ENCODE measurements at regions not wholly inside any gene's neighbourhood (a gene's known extent, or its start where the extent isn't known, plus 50 kb on each side); places are given as distances from the start of the nearest gene placed in this dataset.
A peak's percentile ranks its signal among the peaks of the same experiment; 100 is the strongest.

- no peaks in the 10 kb centered on the region for H3K36me3 Mint-ChIP-seq (ENCODE audit: low read depth, unreplicated experiment)
- DNase-seq (ENCODE audit: low read depth) (no peak), FAIRE-seq (peak; percentile 55)
- Histone ChIP-seq H3K9me3 (ENCODE audit: insufficient read depth, low read depth, low read length) (no peaks in the 10 kb centered on the region), H3K79me2 (ENCODE audit: insufficient read depth, low read length) (no peaks in the 10 kb centered on the region), H3K36me3 (ENCODE audit: insufficient read depth, low read length) (no peaks in the 10 kb centered on the region), H3K9ac (ENCODE audit: low read length) (no peak overlapping the region), H3K27ac (ENCODE audit: low read depth, low read length) (no peak overlapping the region), H3K4me1 (ENCODE audit: insufficient read depth, low read length) (no peaks in the 10 kb centered on the region), H3K27me3 (ENCODE audit: insufficient read depth, low read length) (no peaks in the 10 kb centered on the region), H2AFZ (ENCODE audit: low read depth, low read length) (no peak overlapping the region), H3K4me2 (ENCODE audit: low read length) (no peak overlapping the region), H3K4me3 (ENCODE audit: insufficient read depth, low read depth, low read length) (no peak overlapping the region), H4K20me1 (ENCODE audit: insufficient read depth, low read length) (no peaks in the 10 kb centered on the region)
- no peak for TF ChIP-seq CTCF (IDR thresholded peaks at IDR 0.05; ENCODE audit: insufficient read depth, low read depth, low read length)
- no peak for TF ChIP-seq EZH2 (IDR thresholded peaks at IDR 0.05; ENCODE audit: insufficient read depth, low read length)
- H3K9me3 Mint-ChIP-seq (ENCODE audit: unreplicated experiment): no peaks in the 10 kb centered on the region
- H3K4me1 Mint-ChIP-seq (ENCODE audit: low read depth, unreplicated experiment): no peaks in the 10 kb centered on the region
- no peak overlapping the region for H3K27ac Mint-ChIP-seq (ENCODE audit: unreplicated experiment)
- H3K27me3 Mint-ChIP-seq (ENCODE audit: low read depth, unreplicated experiment): no peaks in the 10 kb centered on the region
- H3K4me3 Mint-ChIP-seq (ENCODE audit: unreplicated experiment): no peak overlapping the region
Observed at GRCh38 chrX:22758807-22759481, 240.8 kb upstream of the DDX53 start.

GRCh38 chrX:22760513-22761057 lies 239.2 kb upstream of the DDX53 start:
- Mint-ChIP-seq H3K27me3 (ENCODE audit: low read depth, unreplicated experiment) (no peaks in the 10 kb centered on the region), H3K4me1 (ENCODE audit: low read depth, unreplicated experiment) (no peaks in the 10 kb centered on the region), H3K36me3 (ENCODE audit: low read depth, unreplicated experiment) (no peaks in the 10 kb centered on the region), H3K9me3 (ENCODE audit: unreplicated experiment) (no peaks in the 10 kb centered on the region), H3K4me3 (ENCODE audit: unreplicated experiment) (no peak overlapping the region), H3K27ac (ENCODE audit: unreplicated experiment) (no peak overlapping the region)
- no peaks in the 10 kb centered on the region for H3K4me1 ChIP-seq (ENCODE audit: insufficient read depth, low read length)
- FAIRE-seq (peak; percentile 69), DNase-seq (ENCODE audit: low read depth) (no peak)
- no peak overlapping the region for H2AFZ ChIP-seq (ENCODE audit: low read depth, low read length)
- no peaks in the 10 kb centered on the region for H4K20me1 ChIP-seq (ENCODE audit: insufficient read depth, low read length)
- no peak overlapping the region for H3K4me2 ChIP-seq (ENCODE audit: low read length)
- H3K9ac ChIP-seq (ENCODE audit: low read length): no peak overlapping the region
- H3K27ac ChIP-seq (ENCODE audit: low read depth, low read length): no peak overlapping the region
- H3K9me3 ChIP-seq (ENCODE audit: insufficient read depth, low read depth, low read length): no peaks in the 10 kb centered on the region
- TF ChIP-seq EZH2 (IDR thresholded peaks at IDR 0.05; ENCODE audit: insufficient read depth, low read length) (no peak), CTCF (IDR thresholded peaks at IDR 0.05; ENCODE audit: insufficient read depth, low read depth, low read length) (no peak)
- H3K36me3 ChIP-seq (ENCODE audit: insufficient read depth, low read length): no peaks in the 10 kb centered on the region
- H3K27me3 ChIP-seq (ENCODE audit: insufficient read depth, low read length): no peaks in the 10 kb centered on the region
- H3K79me2 ChIP-seq (ENCODE audit: insufficient read depth, low read length): no peaks in the 10 kb centered on the region
- H3K4me3 ChIP-seq (ENCODE audit: insufficient read depth, low read depth, low read length): no peak overlapping the region

- FAIRE-seq (peak; percentile 92), DNase-seq (ENCODE audit: low read depth) (no peak)
- H3K9me3 Mint-ChIP-seq (ENCODE audit: unreplicated experiment): peaks cover 2% of the 10 kb centered on the region
- Histone ChIP-seq H3K79me2 (ENCODE audit: insufficient read depth, low read length) (no peaks in the 10 kb centered on the region), H3K36me3 (ENCODE audit: insufficient read depth, low read length) (no peaks in the 10 kb centered on the region), H2AFZ (ENCODE audit: low read depth, low read length) (no peak overlapping the region), H4K20me1 (ENCODE audit: insufficient read depth, low read length) (no peaks in the 10 kb centered on the region), H3K9me3 (ENCODE audit: insufficient read depth, low read depth, low read length) (no peaks in the 10 kb centered on the region), H3K4me1 (ENCODE audit: insufficient read depth, low read length) (no peaks in the 10 kb centered on the region), H3K4me2 (ENCODE audit: low read length) (no peak overlapping the region), H3K9ac (ENCODE audit: low read length) (no peak overlapping the region), H3K27ac (ENCODE audit: low read depth, low read length) (no peak overlapping the region), H3K4me3 (ENCODE audit: insufficient read depth, low read depth, low read length) (no peak overlapping the region), H3K27me3 (ENCODE audit: insufficient read depth, low read length) (no peaks in the 10 kb centered on the region)
- no peaks in the 10 kb centered on the region for H3K4me1 Mint-ChIP-seq (ENCODE audit: low read depth, unreplicated experiment)
- H3K36me3 Mint-ChIP-seq (ENCODE audit: low read depth, unreplicated experiment): no peaks in the 10 kb centered on the region
- TF ChIP-seq CTCF (IDR thresholded peaks at IDR 0.05; ENCODE audit: insufficient read depth, low read depth, low read length): no peak
- TF ChIP-seq EZH2 (IDR thresholded peaks at IDR 0.05; ENCODE audit: insufficient read depth, low read length): no peak
- H3K4me3 Mint-ChIP-seq (ENCODE audit: unreplicated experiment): no peak overlapping the region
- H3K27me3 Mint-ChIP-seq (ENCODE audit: low read depth, unreplicated experiment): no peaks in the 10 kb centered on the region
- no peak overlapping the region for H3K27ac Mint-ChIP-seq (ENCODE audit: unreplicated experiment)
Observed at GRCh38 chrX:22788221-22788620, 211.5 kb upstream of the DDX53 start.

All from astrocyte (in vitro differentiated cells and primary cell).